HuH-7.5 (cell line): ENCODE measurements at regions not wholly inside any gene's neighbourhood (a gene's known extent, or its start where the extent isn't known, plus 50 kb on each side); places are given as distances from the start of the nearest gene placed in this dataset.
A peak's percentile ranks its signal among the peaks of the same experiment; 100 is the strongest.

ENCODE experiments used
- DNase-seq: peaks from one replicate; pipeline ENCODE4 v3.0.0; 2011; ENCODE audit warnings: low spot score

DNA sequence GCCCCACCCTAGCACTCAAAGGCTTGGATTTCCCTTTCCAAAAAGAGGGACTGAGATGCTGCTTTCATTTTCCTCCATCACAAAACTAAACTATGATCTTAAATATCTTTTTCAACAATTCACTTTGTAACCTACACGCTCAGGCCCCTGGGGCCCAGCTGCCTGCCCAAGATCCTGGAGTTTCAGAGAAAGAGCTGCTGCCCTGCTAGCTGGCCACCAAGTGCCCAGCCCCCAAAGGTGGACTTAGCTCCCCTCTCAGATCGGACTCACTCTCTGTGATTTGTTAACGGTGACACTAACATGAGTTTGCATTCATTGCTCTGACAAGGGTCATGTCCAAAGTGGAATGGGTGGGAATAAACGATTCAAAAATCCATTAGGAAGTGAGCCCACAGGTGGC is 119.6 kb upstream of the SMAD3 start:
- DNase-seq, result no peak

DNA sequence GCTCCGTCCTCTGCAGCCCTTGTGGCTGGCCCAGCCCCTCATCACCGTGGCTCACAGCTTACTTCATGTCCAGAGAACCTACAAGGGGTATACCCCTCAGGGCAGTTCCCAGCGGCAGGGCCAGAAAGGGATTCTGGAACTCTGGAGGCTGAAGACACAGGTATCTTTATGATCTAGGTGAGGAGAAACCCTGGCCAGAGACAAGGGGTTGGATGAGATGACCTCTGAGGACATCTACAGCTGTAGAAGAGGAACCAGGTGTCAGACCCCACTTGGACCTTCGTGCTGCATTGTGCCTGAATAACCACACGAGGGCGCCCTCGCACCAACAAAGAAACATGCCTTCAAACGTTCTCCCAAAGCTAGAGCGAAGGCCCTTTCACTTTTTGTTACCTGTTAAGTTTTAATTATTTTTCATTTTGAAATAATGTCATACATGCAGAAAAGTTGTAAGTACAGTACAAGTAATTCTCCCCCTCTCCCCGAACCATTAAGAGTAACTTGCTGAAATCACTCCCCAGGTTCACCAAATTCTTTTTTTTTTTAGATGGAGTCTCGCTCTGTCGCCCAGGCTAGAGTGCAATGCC is 118.7 kb upstream of the SMAD3 start:
- DNase-seq, result peak; percentile 88

DNA sequence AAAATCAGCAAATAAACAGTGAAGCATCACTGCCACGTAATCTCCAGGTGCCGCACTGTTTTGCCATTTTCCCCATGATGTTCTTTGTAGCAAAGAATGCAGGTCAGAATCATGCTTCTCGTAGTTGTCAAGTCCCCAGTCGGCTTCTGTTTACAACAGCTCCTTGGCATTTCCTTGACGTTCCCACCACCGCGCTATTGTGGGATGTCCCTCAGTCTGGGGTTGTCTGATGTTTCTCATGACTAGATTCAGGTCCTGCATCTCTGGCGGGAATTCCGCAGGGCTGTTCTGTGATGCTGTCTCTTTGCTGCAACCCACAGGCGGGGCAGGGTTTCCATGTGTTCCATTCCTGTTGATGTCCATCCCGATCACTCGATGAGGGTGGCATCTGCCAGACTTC is 117.9 kb upstream of the SMAD3 start:
- no peak for DNase-seq

DNA sequence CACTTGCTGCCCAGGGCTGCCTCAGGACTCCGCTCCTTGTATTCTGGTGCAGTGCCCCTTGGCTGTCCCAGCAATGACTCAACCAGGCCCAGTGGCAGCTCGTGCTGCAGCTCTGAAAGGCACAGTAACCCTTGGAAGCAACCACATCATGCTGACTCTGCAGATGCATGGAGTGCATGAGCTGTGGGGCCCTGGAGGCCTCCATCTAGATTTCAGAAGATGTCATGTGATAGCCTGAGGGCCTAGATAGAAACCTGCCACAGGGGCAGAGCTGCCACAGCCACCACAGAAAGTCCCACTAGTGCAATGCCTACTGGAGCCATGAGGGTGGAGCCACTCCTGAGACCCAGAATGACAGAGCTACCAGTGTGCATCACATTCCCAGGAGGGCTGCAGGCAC is 117.1 kb upstream of the SMAD3 start:
- no peak for DNase-seq

DNA sequence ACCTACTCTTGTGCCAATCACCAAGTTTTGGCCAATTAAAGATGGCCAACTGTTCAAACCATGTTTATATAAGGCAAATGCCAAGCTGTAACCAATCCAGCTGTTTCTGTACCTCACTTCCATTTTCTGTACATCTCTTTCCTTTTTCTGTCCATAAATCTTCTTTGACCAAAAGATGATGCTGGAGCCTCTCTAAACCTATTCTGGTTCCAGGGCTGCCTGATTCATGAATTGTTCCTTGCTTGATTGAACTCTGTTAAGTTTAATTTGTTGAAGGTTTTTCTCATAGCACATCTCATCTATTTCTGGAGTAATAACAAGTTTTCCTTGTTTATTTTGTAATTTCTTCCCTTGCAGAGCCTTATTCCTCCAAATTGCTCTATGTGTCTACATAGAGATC is 115.3 kb upstream of the SMAD3 start:
- DNase-seq, result no peak

DNA sequence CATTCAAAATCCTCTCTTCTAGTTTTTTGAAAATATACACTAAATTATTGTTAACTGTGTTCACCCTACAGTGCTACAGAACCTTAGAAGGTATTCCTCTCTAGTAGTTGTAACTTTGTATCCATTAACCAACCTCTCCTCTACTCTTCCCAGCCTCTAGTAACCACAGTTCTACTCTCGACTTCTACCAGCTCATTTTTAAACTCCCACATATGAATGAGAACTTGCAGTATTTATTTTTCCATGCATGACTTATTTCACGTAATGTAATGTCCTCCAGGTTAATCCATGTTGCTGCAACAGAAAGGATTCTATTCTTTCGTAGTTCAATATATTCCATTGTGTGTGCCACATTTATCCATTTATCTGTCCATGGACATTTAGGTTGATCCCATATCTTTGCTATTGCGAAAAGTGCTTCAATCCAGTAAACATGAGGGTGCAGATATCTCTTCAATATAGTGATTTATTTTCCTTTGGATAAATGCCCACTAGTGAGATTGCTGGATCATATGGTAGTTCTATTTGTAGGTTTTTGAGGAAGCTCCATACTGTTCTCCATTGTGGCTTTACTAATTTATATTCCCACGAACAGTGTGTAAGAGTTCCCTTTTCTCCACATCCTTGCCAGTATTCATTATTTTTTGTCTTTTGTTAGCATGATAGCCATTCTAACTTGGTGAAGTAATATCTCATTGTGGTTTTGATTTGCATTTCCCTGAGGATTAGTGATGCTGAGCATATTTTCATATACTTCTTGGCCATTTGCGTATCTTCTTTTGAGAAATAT is 113.7 kb upstream of the SMAD3 start:
- no peak for DNase-seq

DNA sequence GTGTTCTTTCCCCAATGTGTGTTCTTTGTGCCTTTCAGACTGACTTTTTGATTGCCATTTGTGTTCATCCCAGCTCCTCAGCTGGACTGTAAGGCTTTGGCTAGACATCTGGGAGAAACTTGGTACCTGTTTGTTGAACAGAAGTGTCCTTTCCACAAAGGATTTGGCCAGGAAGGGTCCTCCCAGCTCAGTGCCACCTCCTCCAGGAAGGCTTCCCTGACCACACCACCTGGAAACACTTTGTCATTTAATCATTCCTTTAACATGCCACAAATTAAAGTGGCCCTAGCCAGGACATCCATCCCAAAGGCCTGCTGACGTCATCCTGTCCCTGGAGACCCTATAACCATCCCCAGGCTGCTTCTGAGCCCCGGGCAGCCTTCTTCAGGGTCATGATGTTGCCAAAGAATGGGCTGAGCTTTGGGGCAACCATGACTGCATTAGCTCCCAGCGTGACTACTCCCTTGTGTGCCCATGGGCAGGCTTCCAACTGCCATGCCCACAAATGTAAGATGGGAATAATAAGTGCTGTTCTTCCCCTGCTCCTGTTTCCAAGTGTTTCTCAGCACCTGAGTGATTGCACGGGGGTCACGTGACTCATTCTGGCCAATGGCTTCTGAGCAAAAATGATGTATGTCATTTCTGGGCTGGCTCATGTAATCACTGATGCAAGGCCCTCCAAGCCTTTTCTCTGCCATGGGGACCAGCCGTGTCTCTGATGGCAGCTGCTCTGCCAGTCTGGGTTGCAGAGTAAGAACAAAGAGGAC is 112.5 kb upstream of the SMAD3 start:
- no peak for DNase-seq

DNA sequence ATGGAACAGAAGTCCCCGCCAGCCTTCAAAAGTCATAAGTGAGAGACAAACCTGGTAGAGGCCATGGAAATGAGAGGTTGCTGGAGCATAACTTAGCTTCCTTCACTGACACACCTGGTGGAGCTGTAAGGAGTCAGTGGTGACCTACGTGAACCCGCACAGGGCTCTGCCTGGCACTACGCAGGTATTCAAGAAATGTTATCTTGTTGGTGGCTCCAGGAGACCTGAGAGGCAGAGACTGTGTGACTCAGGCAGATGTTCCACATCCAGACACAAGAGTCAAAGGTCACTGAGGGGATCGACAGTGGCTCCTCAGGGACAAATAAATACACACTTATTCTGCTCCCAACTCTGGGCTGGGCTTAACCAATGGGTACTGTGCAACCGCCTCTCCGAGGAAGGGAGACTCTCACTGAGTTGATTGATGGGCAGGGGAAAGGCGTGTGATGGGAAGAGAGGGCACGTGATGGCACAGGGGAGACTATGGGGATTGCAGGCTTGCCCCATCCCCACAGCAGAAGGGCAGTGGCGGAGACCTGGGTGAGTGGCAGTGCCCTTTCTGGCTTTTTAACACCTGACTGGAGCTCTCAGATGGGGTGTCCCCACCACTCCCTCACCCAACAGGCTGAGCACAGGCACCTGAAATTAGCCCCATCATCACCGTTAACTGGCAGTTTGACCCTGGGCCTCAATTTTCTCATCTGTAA is 111.7 kb upstream of the SMAD3 start:
- no peak for DNase-seq

DNA sequence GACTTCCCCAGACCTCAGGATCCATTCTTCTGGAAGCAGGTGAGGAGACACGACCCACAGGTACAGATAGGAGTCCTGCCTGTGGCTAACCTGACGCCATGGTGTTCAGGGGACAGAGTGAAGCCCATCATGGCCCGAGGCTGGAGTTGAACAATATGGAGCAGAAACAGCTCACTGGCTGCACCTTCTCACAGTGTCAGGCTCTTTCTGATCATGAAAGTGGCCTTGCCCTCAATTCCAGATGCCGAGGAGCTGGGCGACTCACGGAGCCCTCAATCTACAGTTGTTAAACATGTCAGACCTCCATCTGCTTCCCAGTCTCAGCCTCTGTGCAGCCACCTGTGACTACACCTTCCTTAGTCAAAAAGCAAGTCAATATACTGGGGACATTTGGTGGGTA is 110.8 kb upstream of the SMAD3 start:
- DNase-seq, result no peak

DNA sequence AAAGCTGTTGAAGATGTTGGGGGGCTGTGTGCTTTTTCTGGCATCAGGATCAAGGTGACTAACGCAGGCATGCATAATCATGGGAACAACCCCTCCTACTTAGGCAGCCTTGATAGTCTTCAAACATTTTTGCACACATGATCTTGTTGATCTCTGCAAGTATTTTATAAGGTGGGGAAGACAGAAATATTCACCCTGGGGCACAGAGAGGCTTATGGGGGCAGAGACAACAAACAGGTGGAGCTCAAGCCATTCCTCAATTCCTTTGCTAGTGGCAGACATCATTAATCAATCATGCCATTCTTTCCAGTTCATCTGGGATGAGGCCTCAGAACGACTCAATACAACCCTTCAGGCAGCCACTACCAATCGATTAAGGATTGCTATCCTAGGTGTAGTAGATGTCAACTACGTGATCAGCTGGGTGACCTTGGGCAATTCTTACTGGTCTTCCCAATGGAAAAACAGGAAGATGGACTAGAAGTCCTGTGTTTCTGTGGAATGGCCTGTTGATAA is 110.3 kb upstream of the SMAD3 start:
- no peak for DNase-seq

DNA sequence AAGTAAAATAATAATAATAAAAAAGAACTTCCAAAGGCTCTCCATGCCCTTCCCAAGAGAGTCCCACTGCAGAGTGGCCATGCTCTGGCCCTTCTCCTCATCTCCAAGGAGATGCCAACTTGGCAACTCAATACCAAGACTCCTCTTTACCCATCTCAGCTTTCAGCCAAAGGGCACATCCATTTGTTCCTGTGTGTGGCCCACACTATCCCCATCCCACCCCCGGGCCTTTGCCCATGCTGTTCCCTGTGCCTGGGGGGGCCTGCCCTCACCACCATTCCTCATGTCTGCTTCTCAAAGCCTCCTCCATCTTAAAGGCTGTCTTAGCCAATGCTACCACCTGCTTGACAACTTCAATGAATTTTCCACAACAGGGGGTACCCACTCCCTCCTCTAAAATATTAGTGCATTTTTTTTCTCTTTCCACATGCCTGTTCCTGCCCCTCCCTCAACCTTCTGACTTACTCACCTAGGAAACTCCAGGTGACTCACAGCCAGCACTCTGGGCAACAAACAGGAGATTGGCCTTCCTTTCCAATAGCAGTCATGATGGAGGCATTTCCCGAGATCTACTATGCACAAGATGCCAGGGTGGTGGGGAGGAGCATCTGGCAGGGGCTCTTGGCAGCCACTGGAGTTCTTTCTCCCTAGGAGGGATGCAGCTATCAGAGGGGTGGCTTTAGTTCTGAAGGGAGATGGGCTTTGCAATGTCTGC is 109.4 kb upstream of the SMAD3 start:
- DNase-seq, result no peak

DNA sequence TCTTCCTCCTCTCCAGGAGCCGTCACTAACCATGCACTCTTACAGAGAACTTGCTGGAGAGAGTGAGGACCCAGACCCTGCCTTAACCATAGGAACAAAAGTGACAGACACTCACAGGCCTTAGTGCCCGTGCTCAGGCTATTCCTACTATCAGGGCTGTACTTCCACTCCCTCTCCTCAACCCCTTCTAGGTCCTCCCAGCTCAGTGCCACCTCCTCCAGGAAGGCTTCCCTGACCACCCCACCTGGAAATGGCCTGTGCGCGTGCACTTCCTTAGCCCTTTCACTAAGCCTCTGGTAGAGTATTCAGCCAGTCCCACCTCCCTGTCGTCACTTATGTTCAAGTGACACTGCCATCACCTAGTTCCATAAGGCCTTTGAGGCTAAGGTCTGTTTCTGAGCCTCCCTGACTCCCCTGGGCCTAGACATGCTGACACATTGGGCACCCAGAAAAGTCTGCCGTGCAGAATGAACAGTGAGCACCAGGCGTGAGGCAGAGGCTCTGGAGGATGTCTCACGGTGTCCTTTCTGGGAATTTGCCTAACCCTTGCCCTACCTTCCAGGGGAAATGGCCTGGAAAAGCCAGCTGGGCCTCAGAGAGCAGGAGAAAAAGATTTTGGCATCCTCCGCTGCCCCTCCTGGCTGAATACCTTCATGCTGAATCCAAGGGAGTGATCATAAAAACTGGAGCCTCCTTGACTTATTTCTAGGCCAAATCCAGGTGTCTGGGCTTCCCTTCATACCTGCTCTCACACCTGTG is 108.6 kb upstream of the SMAD3 start:
- no peak for DNase-seq

DNA sequence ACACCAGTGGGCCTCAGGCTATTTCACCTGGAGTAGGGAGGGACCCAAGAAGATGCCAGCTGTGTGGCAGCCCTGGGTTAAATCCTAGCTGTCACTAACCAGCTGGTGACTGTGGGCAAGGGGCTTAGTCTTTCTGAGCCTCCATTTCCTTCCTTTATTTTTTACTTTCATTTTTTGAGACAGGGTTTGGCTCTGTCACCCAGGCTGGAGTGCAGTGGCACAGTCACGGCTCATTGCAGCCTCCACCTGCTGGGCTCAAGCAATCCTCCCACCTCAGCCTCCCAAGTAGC is 108.0 kb upstream of the SMAD3 start:
- no peak for DNase-seq

DNA sequence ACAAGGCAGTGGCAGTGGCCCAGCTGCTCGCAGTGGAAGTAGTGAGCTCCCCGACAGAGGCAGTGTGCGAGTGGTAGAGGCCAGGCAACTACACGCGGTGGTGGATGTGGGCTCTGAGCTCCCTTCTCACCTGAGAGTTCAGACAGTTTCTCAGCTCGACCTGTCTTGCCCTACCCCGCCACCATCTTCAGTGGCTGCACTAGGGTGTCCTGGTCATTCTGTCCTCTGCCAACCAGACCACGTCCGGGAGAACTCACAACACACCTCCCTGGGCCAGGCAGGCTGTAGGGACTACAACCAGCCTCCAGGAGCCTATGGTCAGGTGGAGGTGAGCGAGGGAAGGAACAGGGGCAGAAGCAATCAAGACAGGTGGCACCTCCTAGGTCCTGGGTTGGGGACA is 106.3 kb upstream of the SMAD3 start:
- no peak for DNase-seq

DNA sequence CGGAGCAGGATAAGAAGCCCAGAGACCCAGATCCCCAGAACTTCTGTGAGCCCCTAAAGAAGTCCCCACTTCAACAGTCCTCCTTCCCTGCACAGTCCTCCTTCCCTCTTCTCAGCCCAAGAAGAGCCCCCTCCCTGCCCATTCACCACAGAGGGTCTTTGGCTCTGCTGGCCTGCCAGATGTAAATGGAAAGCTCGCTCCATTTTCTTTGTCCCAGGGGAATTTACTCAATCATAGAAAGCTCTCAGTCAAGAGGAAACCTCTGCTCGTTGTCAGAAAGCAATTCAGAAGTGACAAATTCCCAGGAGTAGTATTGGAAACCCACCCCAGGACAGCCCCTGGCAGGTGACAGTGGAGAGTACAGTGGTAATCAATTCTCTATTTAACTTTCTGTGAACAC is 105.5 kb upstream of the SMAD3 start:
- DNase-seq, result no peak

DNA sequence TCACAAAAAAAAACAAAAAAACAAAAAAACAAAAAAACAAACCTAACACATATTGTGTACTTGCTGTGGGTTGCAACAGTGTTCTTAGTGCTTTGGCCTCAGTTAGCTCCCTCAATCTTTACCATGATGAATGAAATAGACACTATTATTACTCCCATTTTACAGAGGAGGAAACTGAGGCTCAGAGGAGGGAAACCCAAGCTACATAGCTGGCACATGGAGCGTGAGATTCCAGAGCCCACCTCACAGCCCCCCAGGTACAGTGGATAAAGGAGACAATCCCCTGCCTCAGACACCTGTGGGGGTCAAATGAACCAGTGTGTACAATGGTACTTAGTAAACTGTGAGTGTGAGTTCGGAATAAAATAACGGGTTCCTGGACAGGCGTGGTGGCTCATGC is 104.9 kb upstream of the SMAD3 start:
- DNase-seq, result no peak

DNA sequence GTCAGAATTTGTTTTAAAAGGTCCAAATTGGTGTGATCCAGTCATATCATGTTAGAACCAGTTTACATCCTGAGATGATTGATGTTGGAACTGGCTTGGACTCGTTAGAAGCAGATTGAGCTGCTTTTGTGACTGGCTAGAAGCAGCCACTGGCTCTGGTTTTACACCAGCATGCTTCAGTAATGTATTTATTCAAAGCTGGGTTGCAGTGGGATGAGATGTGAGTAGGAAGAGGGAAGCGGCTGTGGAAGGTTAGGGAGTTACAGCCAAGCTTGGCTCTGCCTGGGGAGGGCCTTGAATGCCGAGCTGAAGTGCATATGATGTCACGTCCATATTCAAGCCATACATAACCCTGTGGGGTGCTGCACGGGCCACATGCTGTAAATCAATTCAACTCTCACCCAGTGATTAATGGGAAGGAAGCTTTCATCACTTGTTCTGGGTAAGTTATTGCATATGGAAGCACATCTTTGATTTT is 104.0 kb upstream of the SMAD3 start:
- no peak for DNase-seq

DNA sequence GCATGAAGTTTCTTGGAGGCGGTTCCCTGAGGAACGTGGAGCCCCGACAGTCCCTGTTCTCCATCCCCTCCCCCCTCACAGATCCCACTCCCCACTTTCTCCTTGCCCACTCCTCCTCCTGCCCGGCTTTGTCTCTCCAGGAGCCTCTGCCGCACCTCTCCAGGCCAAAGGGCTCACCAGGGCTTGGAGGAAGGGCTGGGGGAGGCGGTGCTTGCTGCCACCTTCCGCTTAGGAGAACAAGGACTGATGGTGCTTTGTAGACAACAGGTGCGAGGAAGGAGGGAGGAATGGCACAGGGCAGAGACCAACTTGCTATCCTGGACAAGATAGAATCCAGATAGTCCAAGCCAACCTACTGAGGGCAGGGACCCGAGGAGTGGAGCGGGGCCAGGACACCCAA is 103.5 kb upstream of the SMAD3 start:
- no peak for DNase-seq

DNA sequence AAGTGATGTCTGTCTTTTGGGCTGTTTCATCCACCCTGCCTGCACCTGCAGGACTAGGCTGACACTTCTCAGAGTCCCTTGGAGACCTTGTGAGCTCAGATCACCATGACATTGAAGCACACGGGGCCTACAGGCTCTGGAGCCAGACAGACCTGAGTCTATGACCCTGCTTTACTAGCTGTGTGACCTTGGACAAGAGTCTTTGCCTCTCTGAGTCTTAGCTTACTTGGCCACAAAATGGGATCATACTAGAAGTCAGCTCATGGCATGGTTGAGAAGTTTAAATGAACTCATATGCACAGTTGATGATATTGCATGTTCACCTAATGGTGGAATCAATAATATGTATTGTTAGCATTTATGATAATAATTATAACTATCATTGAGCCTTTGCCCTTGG is 102.9 kb upstream of the SMAD3 start:
- no peak for DNase-seq

DNA sequence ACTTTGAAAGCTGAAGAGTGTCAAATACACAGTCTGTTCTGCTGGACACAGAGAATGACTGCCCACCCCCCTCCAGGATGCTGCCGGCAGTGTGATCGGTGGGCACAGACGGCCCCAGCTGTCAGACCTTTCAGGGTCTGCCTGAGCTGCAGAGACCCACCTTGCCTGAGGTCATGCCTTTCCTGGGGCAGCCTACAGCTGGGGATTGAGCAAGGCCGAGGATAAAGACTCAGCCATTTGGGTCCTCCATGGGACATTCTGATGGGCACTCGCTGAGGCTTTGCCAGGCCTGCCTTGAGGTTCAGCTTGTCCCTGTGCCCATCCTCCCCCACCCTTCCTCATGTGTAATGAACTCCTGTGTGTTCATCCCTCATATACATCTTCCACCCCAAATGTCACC is 102.3 kb upstream of the SMAD3 start:
- no peak for DNase-seq

DNA sequence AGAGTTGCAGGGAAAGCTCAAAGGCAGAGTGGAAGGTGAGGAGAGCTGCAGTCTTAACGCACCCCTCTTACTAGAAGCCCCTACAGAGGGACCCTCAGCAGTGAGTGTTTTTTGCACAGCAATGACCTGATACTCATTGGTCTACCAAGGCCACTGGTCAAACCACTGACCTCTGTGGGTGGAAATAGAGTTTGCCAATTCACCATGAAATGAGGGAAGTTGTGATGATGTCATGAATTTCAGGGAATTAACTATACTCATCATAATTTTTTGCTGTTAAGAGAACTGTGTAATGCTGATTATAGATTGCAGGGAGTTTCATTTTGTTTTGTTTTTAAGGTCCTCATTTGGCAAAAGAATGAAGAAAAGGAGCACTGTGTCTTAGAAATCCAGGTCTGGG is 101.7 kb upstream of the SMAD3 start:
- no peak for DNase-seq
